ENCODE measurements at regions not wholly inside any gene's neighbourhood (a gene's known extent, or its start where the extent isn't known, plus 50 kb on each side); places are given as distances from the start of the nearest gene placed in this dataset.
"Not testable (repeated sequence)": the region's sequence is repeated elsewhere in the genome, so short reads cannot be mapped to it uniquely, and the experiment has no call there.

- no peak for DNase-seq (ENCODE audit: low read depth)
These were observed 115.2 kb upstream of the RAB18 start for GRCh38 chr10:27388761-27389399.

- no peak for DNase-seq (ENCODE audit: low read depth)
These were observed 120.2 kb upstream of the RAB18 start for GRCh38 chr10:27383595-27384542.

GRCh38 chr10:27382176-27382575, 121.9 kb upstream of the RAB18 start:
- no peak for DNase-seq (ENCODE audit: low read depth)

GRCh38 chr10:27380929-27381358, 123.2 kb upstream of the RAB18 start:
- no peak for DNase-seq (ENCODE audit: low read depth)

GRCh38 chr10:27379041-27379440, 125.1 kb upstream of the RAB18 start:
- DNase-seq (ENCODE audit: low read depth), result not testable (repeated sequence)

GRCh38 chr10:27373566-27374160, 130.4 kb upstream of the RAB18 start:
- DNase-seq (ENCODE audit: low read depth), result no peak

GRCh38 chr10:27372095-27372494, 131.5 kb upstream of the ACBD5 start:
- DNase-seq (ENCODE audit: low read depth), result no peak

GRCh38 chr10:27371375-27371774, 130.8 kb upstream of the ACBD5 start:
- DNase-seq (ENCODE audit: low read depth), result not testable (repeated sequence)

- DNase-seq (ENCODE audit: low read depth), result no peak
These were observed 129.3 kb upstream of the ACBD5 start for GRCh38 chr10:27369880-27370279.

- no peak for DNase-seq (ENCODE audit: low read depth)
These were observed 128.1 kb upstream of the ACBD5 start for GRCh38 chr10:27368706-27369105.

- DNase-seq (ENCODE audit: low read depth), result no peak
These were observed 126.2 kb upstream of the ACBD5 start for GRCh38 chr10:27366769-27367168.

- no peak for DNase-seq (ENCODE audit: low read depth)
These were observed 123.4 kb upstream of the ACBD5 start for GRCh38 chr10:27364028-27364427.

- peak; percentile 52 for DNase-seq (ENCODE audit: low read depth)
These were observed 120.1 kb upstream of the ACBD5 start for GRCh38 chr10:27360581-27361172.

GRCh38 chr10:27359792-27360355, 119.3 kb upstream of the ACBD5 start:
- no peak for DNase-seq (ENCODE audit: low read depth)

GRCh38 chr10:27356738-27357137, 116.1 kb upstream of the ACBD5 start:
- DNase-seq (ENCODE audit: low read depth), result no peak

- DNase-seq (ENCODE audit: low read depth), result no peak
These were observed 115.4 kb upstream of the ACBD5 start for GRCh38 chr10:27355918-27356573.

- not testable (repeated sequence) for DNase-seq (ENCODE audit: low read depth)
These were observed 114.2 kb upstream of the ACBD5 start for GRCh38 chr10:27354643-27355270.

GRCh38 chr10:27354100-27354499, 113.5 kb upstream of the ACBD5 start:
- DNase-seq (ENCODE audit: low read depth), result not testable (repeated sequence)

GRCh38 chr10:27349987-27350386, 109.4 kb upstream of the ACBD5 start:
- no peak for DNase-seq (ENCODE audit: low read depth)

GRCh38 chr10:27347827-27348207, 107.2 kb upstream of the ACBD5 start:
- not testable (repeated sequence) for DNase-seq (ENCODE audit: low read depth)

GRCh38 chr10:27345455-27345920, 104.9 kb upstream of the ACBD5 start:
- no peak for DNase-seq (ENCODE audit: low read depth)

Measured in T-helper 22 cell (primary cell).